GM21447 (cell line): ENCODE measurements at regions not wholly inside any gene's neighbourhood (a gene's known extent, or its start where the extent isn't known, plus 50 kb on each side); places are given as distances from the start of the nearest gene placed in this dataset.
"Not testable (repeated sequence)": the region's sequence is repeated elsewhere in the genome, so short reads cannot be mapped to it uniquely, and the experiment has no call there.

Experiments used
- ATAC-seq: cut with Tn5 transposase; IDR thresholded peaks from one replicate; pipeline ENCODE4 v1.9.1; 2021; ENCODE audit not compliant: unreplicated experiment

GRCh38 chr18:60067426-60068210 lies 167.8 kb downstream of the PMAIP1 start:
- ATAC-seq = no peak

GRCh38 chr18:60066219-60066975 lies 166.6 kb downstream of the PMAIP1 start:
- no peak for ATAC-seq

- ATAC-seq = no peak
These were observed 164.5 kb downstream of the PMAIP1 start for GRCh38 chr18:60064271-60064670.

- ATAC-seq = not testable (repeated sequence)
These were observed 163.0 kb downstream of the PMAIP1 start for GRCh38 chr18:60062831-60063230.

- ATAC-seq = no peak
These were observed 162.6 kb downstream of the PMAIP1 start for GRCh38 chr18:60062396-60062795.

GRCh38 chr18:60060578-60060977 lies 160.8 kb downstream of the PMAIP1 start:
- no peak for ATAC-seq

- ATAC-seq = no peak
These were observed 160.2 kb downstream of the PMAIP1 start for GRCh38 chr18:60060026-60060425.

- ATAC-seq = no peak
These were observed 159.4 kb downstream of the PMAIP1 start for GRCh38 chr18:60059216-60059615.

- no peak for ATAC-seq
These were observed 154.0 kb downstream of the PMAIP1 start for GRCh38 chr18:60053747-60054304.

- ATAC-seq = no peak
These were observed 151.0 kb downstream of the PMAIP1 start for GRCh38 chr18:60050821-60051220.

- no peak for ATAC-seq
These were observed 149.4 kb downstream of the PMAIP1 start for GRCh38 chr18:60049172-60049571.

- no peak for ATAC-seq
These were observed 147.8 kb downstream of the PMAIP1 start for GRCh38 chr18:60047556-60047955.

- no peak for ATAC-seq
These were observed 144.7 kb downstream of the PMAIP1 start for GRCh38 chr18:60044290-60045006.

GRCh38 chr18:60040971-60041370 lies 141.2 kb downstream of the PMAIP1 start:
- no peak for ATAC-seq

- ATAC-seq = no peak
These were observed 138.9 kb downstream of the PMAIP1 start for GRCh38 chr18:60038731-60039130.

GRCh38 chr18:60027397-60027796 lies 127.6 kb downstream of the PMAIP1 start:
- no peak for ATAC-seq

GRCh38 chr18:60024857-60025256 lies 125.1 kb downstream of the PMAIP1 start:
- no peak for ATAC-seq

GRCh38 chr18:60024345-60024744 lies 124.5 kb downstream of the PMAIP1 start:
- ATAC-seq = no peak

- ATAC-seq = no peak
These were observed 123.0 kb downstream of the PMAIP1 start for GRCh38 chr18:60022671-60023276.

GRCh38 chr18:60021556-60021955 lies 121.8 kb downstream of the PMAIP1 start:
- ATAC-seq = no peak
